ENCODE measurements at regions not wholly inside any gene's neighbourhood (a gene's known extent, or its start where the extent isn't known, plus 50 kb on each side); places are given as distances from the start of the nearest gene placed in this dataset.

GRCh38 chr13:89307278-89307677 lies 1636.1 kb downstream of the SLITRK5 start:
- no peak for DNase-seq (ENCODE audit: low read depth in 1 of 2, low spot score in 1 of 2)
- TF ChIP-seq TP53 (CRISPR knock-in tag; IDR thresholded peaks at IDR 0.05), result no peak
- TF ChIP-seq SMC3 (IDR thresholded peaks at IDR 0.05), result no peak
- TF ChIP-seq ATOH8 (CRISPR knock-in tag; IDR thresholded peaks at IDR 0.05; ENCODE audit: low read depth), result no peak
- no peak for TF ChIP-seq POLR2AphosphoS2 (conservative IDR thresholded peaks at IDR 0.05; ENCODE audit: low read length)
- TF ChIP-seq TFCP2L1 (CRISPR knock-in tag; IDR thresholded peaks at IDR 0.05), result no peak
- no peak for TF ChIP-seq PBX3 (IDR thresholded peaks at IDR 0.05)
- TF ChIP-seq HEYL (CRISPR knock-in tag; IDR thresholded peaks at IDR 0.05), result no peak
- no peak for TF ChIP-seq NFE2L2 (conservative IDR thresholded peaks at IDR 0.05; ENCODE audit: low read length)
- TF ChIP-seq JUNB (IDR thresholded peaks at IDR 0.05), result no peak
- TF ChIP-seq CEBPB (IDR thresholded peaks at IDR 0.05), result no peak
- TF ChIP-seq HMGXB4 (CRISPR knock-in tag; IDR thresholded peaks at IDR 0.05; ENCODE audit: borderline replicate concordance), result no peak
- TF ChIP-seq FOSB (CRISPR knock-in tag; IDR thresholded peaks at IDR 0.05), result no peak
- no peak for TF ChIP-seq MAFK (IDR thresholded peaks at IDR 0.05; ENCODE audit: partially characterized antibody)
- no peak for TF ChIP-seq EHF (CRISPR knock-in tag; IDR thresholded peaks at IDR 0.05)
- no peak for TF ChIP-seq NPAS2 (CRISPR knock-in tag; IDR thresholded peaks at IDR 0.05; ENCODE audit: borderline replicate concordance)
- no peak for TF ChIP-seq HES2 (IDR thresholded peaks at IDR 0.05)
- H3K27ac ChIP-seq, result no peak overlapping the region
- H3K4me3 ChIP-seq, result no peak overlapping the region
- CTCF ChIA-PET, result no interaction called here
- FAIRE-seq, result no peak
- ATAC-seq, result no peak
- no peak overlapping the region for H3K4me2 ChIP-seq
- no peaks in the 10 kb centered on the region for H3K9me3 ChIP-seq
- 73% methylated on average over 2 of the region's 2 CpGs for WGBS (ENCODE audit: missing lambda C conversion rate)
- POLR2A ChIA-PET, result no interaction called here
- H3K4me1 ChIP-seq, result no peaks in the 10 kb centered on the region

GRCh38 chr13:89310943-89311672 lies 1639.9 kb downstream of the SLITRK5 start:
- TF ChIP-seq BHLHE40 (IDR thresholded peaks at IDR 0.05; ENCODE audit: low read depth, low read length) (no peak), EHF (CRISPR knock-in tag; IDR thresholded peaks at IDR 0.05) (no peak), CBX2 (IDR thresholded peaks at IDR 0.05; ENCODE audit: borderline replicate concordance, low read depth) (no peak), RAD21 (conservative IDR thresholded peaks at IDR 0.05 in 1 of 2, IDR thresholded peaks at IDR 0.05 in 1 of 2) (no peak), ZNF302 (CRISPR knock-in tag; IDR thresholded peaks at IDR 0.05) (no peak), POLR2A (IDR thresholded peaks at IDR 0.05; ENCODE audit: low read length) (no peak), CTCF (IDR thresholded peaks at IDR 0.05) (no peak), SREBF2 (IDR thresholded peaks at IDR 0.05) (no peak), ZFP36 (IDR thresholded peaks at IDR 0.05; ENCODE audit: borderline replicate concordance, partially characterized antibody) (no peak), MYC (IDR thresholded peaks at IDR 0.05; ENCODE audit: borderline replicate concordance, low read length) (no peak), ELK1 (IDR thresholded peaks at IDR 0.05; ENCODE audit: low read depth, low read length) (no peak)
- Histone ChIP-seq H3K4me2 (no peak overlapping the region), H3K9me3 (no peaks in the 10 kb centered on the region), H3K4me3 (no peak overlapping the region), H3K4me1 (no peaks in the 10 kb centered on the region), H3K27ac (no peak overlapping the region)
- ATAC-seq, result no peak
- DNase-seq (ENCODE audit: low read depth in 1 of 2, low spot score in 1 of 2), result no peak
- CTCF ChIA-PET, result no interaction called here
- FAIRE-seq, result no peak
- POLR2A ChIA-PET, result no interaction called here
- WGBS (ENCODE audit: missing lambda C conversion rate), result 43% methylated on average over 4 of the region's 4 CpGs
